Mammary epithelial cell (primary cell): ENCODE measurements at regions not wholly inside any gene's neighbourhood (a gene's known extent, or its start where the extent isn't known, plus 50 kb on each side); places are given as distances from the start of the nearest gene placed in this dataset.

ENCODE experiments used
- EZH2 ChIP-seq: IDR thresholded peaks from 2 replicates; pipeline ENCODE4 v1.6.1; 2012; ENCODE audit warnings: low read length, inconsistent platforms, borderline replicate concordance
- TF ChIP-seq, protein P1 (sequence below), 2 donors: IDR thresholded peaks in 1 of 2; conservative IDR thresholded peaks in 1 of 2; 2 replicates each; pipeline ENCODE4 v1.5.1; 2011 to 2012; ENCODE audit warnings: inconsistent platforms in 2 of 2, low read length in 2 of 2, mild to moderate bottlenecking in 2 of 2, control low read depth in 1 of 2, low read depth in 1 of 2; ENCODE audit not compliant: insufficient read depth in 1 of 2; ENCODE audit errors: extremely low read depth in 1 of 2

DNA sequence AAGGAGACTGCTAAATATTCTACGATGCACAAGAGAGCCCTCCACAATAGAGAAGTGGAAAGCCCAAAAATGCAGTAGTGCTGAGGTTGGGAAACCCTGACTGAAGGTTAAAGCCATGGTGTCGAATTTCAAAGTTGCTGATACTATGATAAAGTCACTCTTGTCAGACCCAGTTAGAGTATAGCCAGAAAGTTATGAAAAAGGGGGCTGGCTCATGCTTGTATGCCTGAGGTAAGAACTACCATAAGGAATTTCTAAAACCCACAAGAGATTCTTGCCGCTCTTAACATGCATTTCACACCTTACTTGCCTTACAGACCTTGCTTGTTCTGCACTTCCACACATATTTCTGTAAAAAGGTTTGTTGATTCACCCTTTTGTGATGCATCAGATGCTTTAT, 184.6 kb downstream of the SLC6A15 start:
- TF ChIP-seq, protein P1, sequence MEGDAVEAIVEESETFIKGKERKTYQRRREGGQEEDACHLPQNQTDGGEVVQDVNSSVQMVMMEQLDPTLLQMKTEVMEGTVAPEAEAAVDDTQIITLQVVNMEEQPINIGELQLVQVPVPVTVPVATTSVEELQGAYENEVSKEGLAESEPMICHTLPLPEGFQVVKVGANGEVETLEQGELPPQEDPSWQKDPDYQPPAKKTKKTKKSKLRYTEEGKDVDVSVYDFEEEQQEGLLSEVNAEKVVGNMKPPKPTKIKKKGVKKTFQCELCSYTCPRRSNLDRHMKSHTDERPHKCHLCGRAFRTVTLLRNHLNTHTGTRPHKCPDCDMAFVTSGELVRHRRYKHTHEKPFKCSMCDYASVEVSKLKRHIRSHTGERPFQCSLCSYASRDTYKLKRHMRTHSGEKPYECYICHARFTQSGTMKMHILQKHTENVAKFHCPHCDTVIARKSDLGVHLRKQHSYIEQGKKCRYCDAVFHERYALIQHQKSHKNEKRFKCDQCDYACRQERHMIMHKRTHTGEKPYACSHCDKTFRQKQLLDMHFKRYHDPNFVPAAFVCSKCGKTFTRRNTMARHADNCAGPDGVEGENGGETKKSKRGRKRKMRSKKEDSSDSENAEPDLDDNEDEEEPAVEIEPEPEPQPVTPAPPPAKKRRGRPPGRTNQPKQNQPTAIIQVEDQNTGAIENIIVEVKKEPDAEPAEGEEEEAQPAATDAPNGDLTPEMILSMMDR (conservative IDR thresholded peaks at IDR 0.05 in 1 of 2, IDR thresholded peaks at IDR 0.05 in 1 of 2; ENCODE audit: extremely low read depth in 1 of 2, insufficient read depth in 1 of 2, low read depth in 1 of 2, low read length in 2 of 2), result no peak
- no peak for TF ChIP-seq EZH2
